ENCODE measurements at regions not wholly inside any gene's neighbourhood (a gene's known extent, or its start where the extent isn't known, plus 50 kb on each side); places are given as distances from the start of the nearest gene placed in this dataset.

GRCh38 chr2:123916531-123916930, 108.6 kb upstream of the CNTNAP5 start:
- ATAC-seq (no peak), DNase-seq (no peak)
- no peaks in the 10 kb centered on the region for H3K36me3 ChIP-seq

GRCh38 chr2:123917241-123917640, 107.8 kb upstream of the CNTNAP5 start:
- intact Hi-C loops (cut with DNase I): no loop called here
- no peak for TF ChIP-seq CTCF (IDR thresholded peaks at IDR 0.05)
- ATAC-seq: no peak

More at GRCh38 chr2:123916531-123916930, 108.6 kb upstream of the CNTNAP5 start:
- no peak for TF ChIP-seq CTCF (IDR thresholded peaks at IDR 0.05)
- Histone ChIP-seq H3K27ac (no peak overlapping the region), H3K4me1 (no peaks in the 10 kb centered on the region), H3K27me3 (no peaks in the 10 kb centered on the region), H3K4me3 (no peak overlapping the region), H3K9me3 (no peaks in the 10 kb centered on the region)
- intact Hi-C loops (cut with DNase I): no loop called here

DNA sequence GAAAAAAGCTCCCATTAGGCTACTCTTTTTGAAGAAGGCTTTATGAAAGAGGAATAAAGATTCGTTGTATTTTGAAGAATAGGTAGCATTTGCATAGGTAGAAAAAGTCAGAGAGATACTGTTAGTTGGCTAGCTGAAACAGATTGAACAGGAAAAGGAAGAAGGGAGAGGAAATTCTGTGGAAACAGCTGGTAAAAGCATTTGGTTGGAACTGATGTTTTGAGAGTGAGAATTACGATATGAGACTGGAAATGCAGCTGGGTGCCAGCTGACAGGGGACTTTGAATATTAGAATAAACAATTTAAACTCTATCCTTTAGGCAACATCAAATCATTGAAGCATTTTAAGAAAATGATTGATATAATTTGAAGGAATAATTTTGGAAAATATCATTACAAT, 96.7 kb upstream of the CNTNAP5 start:
- ATAC-seq (no peak), DNase-seq (no peak)
- intact Hi-C loops (cut with DNase I): no loop called here
- H3K9me3 ChIP-seq: no peaks in the 10 kb centered on the region
- no peak overlapping the region for H3K27ac ChIP-seq
- TF ChIP-seq CTCF (IDR thresholded peaks at IDR 0.05): no peak
- H3K36me3 ChIP-seq: no peaks in the 10 kb centered on the region
- H3K4me1 ChIP-seq: no peaks in the 10 kb centered on the region
- no peaks in the 10 kb centered on the region for H3K27me3 ChIP-seq
- no peak overlapping the region for H3K4me3 ChIP-seq

More at GRCh38 chr2:123917241-123917640, 107.8 kb upstream of the CNTNAP5 start:
- H3K4me1 ChIP-seq: no peaks in the 10 kb centered on the region
- no peaks in the 10 kb centered on the region for H3K27me3 ChIP-seq
- no peak for DNase-seq
- no peak overlapping the region for H3K27ac ChIP-seq
- no peaks in the 10 kb centered on the region for H3K9me3 ChIP-seq
- no peaks in the 10 kb centered on the region for H3K36me3 ChIP-seq
- no peak overlapping the region for H3K4me3 ChIP-seq

- no peaks in the 10 kb centered on the region for H3K36me3 ChIP-seq
- no peak for DNase-seq
- no peak for ATAC-seq
Measured at GRCh38 chr2:123935405-123935804, 89.7 kb upstream of the CNTNAP5 start.

DNA sequence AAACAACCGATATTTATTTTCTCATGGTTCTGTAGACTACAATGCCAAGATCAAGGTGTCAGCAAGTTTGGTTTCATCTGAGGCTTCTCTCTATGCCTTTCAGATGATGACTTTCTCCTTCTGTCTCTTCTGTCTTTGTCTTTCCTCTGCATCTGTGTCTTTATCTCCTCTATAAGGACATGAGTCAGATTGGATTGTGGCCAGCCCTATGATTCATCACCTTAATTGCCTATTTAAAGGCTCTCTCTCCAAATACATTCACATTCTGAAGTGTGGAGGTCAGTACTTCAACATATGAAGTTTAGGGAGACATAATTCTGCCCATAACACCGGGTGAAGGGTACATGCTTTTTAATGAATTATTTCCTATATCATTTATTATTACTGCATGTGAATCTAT, 71.2 kb upstream of the CNTNAP5 start:
- ATAC-seq: no peak
- no peaks in the 10 kb centered on the region for H3K27me3 ChIP-seq
- no peak overlapping the region for H3K4me3 ChIP-seq
- no peaks in the 10 kb centered on the region for H3K4me1 ChIP-seq
- H3K27ac ChIP-seq: no peak overlapping the region
- no peaks in the 10 kb centered on the region for H3K9me3 ChIP-seq
- no peaks in the 10 kb centered on the region for H3K36me3 ChIP-seq
- no peak for TF ChIP-seq CTCF (IDR thresholded peaks at IDR 0.05)
- no peak for DNase-seq
- intact Hi-C loops (cut with DNase I): no loop called here

More at GRCh38 chr2:123935405-123935804, 89.7 kb upstream of the CNTNAP5 start:
- no peaks in the 10 kb centered on the region for H3K4me1 ChIP-seq
- no peak overlapping the region for H3K4me3 ChIP-seq
- no peaks in the 10 kb centered on the region for H3K9me3 ChIP-seq
- no peaks in the 10 kb centered on the region for H3K27me3 ChIP-seq
- H3K27ac ChIP-seq: no peak overlapping the region
- intact Hi-C loops (cut with DNase I): no loop called here
- no peak for TF ChIP-seq CTCF (IDR thresholded peaks at IDR 0.05)

DNA sequence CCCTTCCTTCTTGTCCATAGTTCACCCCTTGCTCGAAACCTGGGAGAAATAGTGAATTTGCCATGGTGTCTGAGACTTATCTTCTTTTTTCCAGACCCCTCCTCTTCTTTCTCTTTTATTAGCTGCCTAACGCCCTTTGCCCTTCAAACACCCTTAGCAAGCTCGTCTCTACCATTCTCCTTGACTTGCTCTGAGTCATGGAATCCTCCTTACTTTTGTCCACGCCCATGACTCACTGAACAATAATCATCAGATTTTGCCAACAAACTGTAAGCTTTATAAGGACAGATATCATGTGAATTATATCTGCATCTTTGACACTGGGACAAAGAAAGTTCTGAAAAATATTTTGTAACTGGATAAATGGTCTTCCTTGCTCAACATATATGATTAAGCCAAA, 67.1 kb upstream of the CNTNAP5 start:
- ATAC-seq: no peak

More for the DNA sequence above, 67.1 kb upstream of the CNTNAP5 start:
- Histone ChIP-seq H3K36me3 (no peaks in the 10 kb centered on the region), H3K4me3 (no peak overlapping the region), H3K4me1 (no peaks in the 10 kb centered on the region), H3K27me3 (no peaks in the 10 kb centered on the region), H3K9me3 (no peaks in the 10 kb centered on the region), H3K27ac (no peak overlapping the region)
- no peak for TF ChIP-seq CTCF (IDR thresholded peaks at IDR 0.05)
- intact Hi-C loops (cut with DNase I): no loop called here
- no peak for DNase-seq
